ENCODE measurements at regions not wholly inside any gene's neighbourhood (a gene's known extent, or its start where the extent isn't known, plus 50 kb on each side); places are given as distances from the start of the nearest gene placed in this dataset.

DNA sequence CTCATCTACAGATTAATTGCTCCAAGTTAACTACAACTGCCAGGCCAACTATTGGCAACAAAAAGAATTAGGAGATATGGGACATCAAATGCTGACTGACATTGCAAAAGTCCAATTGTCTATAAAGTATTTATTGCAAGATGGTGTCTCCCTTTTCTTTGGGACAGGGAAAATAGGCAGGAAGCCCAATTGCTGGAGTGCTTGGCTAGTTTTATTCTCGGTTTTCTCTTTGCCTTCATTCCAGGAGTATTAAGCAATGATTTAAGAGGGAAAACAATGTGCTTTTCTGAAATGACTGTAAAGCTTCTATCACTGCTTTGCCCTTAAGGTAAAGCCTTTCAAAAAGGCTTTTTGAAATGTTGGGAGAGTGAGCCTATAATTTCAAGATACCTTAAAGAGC, 62.8 kb upstream of the DIAPH2 start:
- WGBS (ENCODE audit: insufficient coverage, low coverage, low lambda C conversion rate, missing lambda C conversion rate) = 20% methylated on average over 1 of the region's 1 CpG
- DNase-seq = no peak
- peaks cover 0 to 3% of the 10 kb centered on the region in 2 donors for H3K27me3 ChIP-seq
- no peak overlapping the region for H3K4me3 ChIP-seq
- H3K27ac ChIP-seq = no peak overlapping the region
- H3K36me3 ChIP-seq = no peaks in the 10 kb centered on the region
- ATAC-seq = no peak
- H3K4me1 ChIP-seq = no peaks in the 10 kb centered on the region
- no peak for TF ChIP-seq POLR2A (IDR thresholded peaks at IDR 0.05)
- TF ChIP-seq, protein P1, sequence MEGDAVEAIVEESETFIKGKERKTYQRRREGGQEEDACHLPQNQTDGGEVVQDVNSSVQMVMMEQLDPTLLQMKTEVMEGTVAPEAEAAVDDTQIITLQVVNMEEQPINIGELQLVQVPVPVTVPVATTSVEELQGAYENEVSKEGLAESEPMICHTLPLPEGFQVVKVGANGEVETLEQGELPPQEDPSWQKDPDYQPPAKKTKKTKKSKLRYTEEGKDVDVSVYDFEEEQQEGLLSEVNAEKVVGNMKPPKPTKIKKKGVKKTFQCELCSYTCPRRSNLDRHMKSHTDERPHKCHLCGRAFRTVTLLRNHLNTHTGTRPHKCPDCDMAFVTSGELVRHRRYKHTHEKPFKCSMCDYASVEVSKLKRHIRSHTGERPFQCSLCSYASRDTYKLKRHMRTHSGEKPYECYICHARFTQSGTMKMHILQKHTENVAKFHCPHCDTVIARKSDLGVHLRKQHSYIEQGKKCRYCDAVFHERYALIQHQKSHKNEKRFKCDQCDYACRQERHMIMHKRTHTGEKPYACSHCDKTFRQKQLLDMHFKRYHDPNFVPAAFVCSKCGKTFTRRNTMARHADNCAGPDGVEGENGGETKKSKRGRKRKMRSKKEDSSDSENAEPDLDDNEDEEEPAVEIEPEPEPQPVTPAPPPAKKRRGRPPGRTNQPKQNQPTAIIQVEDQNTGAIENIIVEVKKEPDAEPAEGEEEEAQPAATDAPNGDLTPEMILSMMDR (IDR thresholded peaks at IDR 0.05) = no peak
- intact Hi-C loops (cut with DNase I) = no loop called here
- no peaks in the 10 kb centered on the region for H3K9me3 ChIP-seq

Data from right lobe of liver (tissue), 6 donors.